ACC112 (cell line): ENCODE measurements at regions not wholly inside any gene's neighbourhood (a gene's known extent, or its start where the extent isn't known, plus 50 kb on each side); places are given as distances from the start of the nearest gene placed in this dataset.
"Not testable (repeated sequence)": the region's sequence is repeated elsewhere in the genome, so short reads cannot be mapped to it uniquely, and the experiment has no call there.

Experiments
- H2AFZ ChIP-seq: fragments of 200-600 bp; sonication (generic); one replicate; pipeline ENCODE4 v1.6.0; 2017; ENCODE audit warnings: antibody characterized with exemption, low read length; ENCODE audit not compliant: unreplicated experiment
- H3K27ac ChIP-seq: fragments of 200-600 bp; sonication (generic); 2 replicates; pipeline ENCODE4 v1.5.1; 2014; ENCODE audit warnings: low read depth, mild to moderate bottlenecking, antibody characterized with exemption, low read length, moderate library complexity
- H3K27me3 ChIP-seq: fragments of 200-600 bp; sonication (generic); 2 replicates; pipeline ENCODE4 v1.6.1; 2014; ENCODE audit warnings: mild to moderate bottlenecking, antibody characterized with exemption, low read length, moderate library complexity, mixed read lengths; ENCODE audit not compliant: insufficient read depth
- H3K36me3 ChIP-seq: fragments of 200-600 bp; sonication (generic); 2 replicates; pipeline ENCODE4 v1.6.1; 2016; ENCODE audit warnings: mild to moderate bottlenecking, antibody characterized with exemption, low read length, moderate library complexity, mixed read lengths; ENCODE audit not compliant: insufficient read depth
- H3K4me1 ChIP-seq: fragments of 200-600 bp; sonication (generic); one replicate; pipeline ENCODE4 v1.6.1; 2016; ENCODE audit warnings: low read length, mixed read lengths; ENCODE audit not compliant: insufficient read depth, unreplicated experiment, control insufficient read depth
- H3K4me3 ChIP-seq: fragments of 200-600 bp; sonication (generic); 2 replicates; pipeline ENCODE4 v1.5.1; 2014; ENCODE audit warnings: mild to moderate bottlenecking, low read depth, low read length
- H3K79me2 ChIP-seq: fragments of 200-600 bp; sonication (generic); one replicate; pipeline ENCODE4 v1.6.0; 2016; ENCODE audit warnings: low read length; ENCODE audit not compliant: control insufficient read depth, unreplicated experiment, insufficient read depth

DNA sequence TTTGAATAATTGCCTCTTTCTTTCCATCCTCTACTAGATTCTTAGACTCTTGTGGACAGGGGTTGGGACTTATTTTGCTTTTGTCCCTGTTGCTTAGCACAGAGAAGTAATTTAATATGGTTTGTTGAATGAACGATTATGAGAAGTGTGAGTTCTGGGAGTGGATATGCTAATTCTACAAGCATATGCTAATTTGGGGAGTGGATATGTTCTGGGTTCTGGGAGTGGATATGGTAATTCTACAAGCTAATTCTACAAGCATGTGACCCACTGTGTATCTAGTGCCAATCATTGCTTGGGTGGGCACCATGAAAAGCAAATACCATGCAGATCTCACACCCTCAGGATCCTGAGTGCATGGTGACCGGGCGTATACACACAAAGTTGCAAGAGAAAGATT lies 181.8 kb upstream of the IL12B start:
- H2AFZ ChIP-seq, result no peak overlapping the region
- no peaks in the 10 kb centered on the region for H3K79me2 ChIP-seq
- no peak overlapping the region for H3K4me3 ChIP-seq
- no peaks in the 10 kb centered on the region for H3K36me3 ChIP-seq
- H3K4me1 ChIP-seq, result peaks cover 24% of the 10 kb centered on the region
- no peaks in the 10 kb centered on the region for H3K27me3 ChIP-seq
- no peak overlapping the region for H3K27ac ChIP-seq

DNA sequence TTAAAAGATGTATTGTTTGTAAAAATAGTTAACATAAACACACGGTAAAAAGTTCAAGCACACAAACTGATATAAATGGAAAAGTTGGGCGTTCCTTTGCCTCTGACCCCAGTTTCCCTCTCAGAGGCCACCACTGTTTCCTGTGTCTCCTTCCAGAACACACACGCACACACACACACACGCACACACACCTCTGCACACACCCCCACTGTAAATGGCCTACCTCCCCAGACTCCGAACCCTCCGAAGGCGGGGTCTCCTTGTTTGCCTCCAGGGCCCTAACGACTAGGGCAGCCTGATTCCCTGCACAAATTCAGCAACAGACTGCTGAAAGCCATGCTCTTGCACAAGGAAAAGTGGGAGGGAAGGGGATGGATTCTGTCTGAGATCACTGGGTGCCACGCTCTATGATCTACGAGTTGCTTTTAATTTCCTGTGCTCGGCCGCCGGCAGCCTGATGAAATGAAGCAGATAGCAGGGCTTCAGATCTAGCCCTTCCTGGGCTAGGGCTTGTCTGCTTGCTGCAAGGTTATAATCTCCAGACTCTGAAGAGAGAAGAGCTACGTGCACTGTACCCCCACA lies 184.0 kb upstream of the IL12B start:
- Histone ChIP-seq H3K4me1 (peaks cover 31% of the 10 kb centered on the region), H3K27me3 (no peaks in the 10 kb centered on the region), H3K27ac (no peak overlapping the region), H3K79me2 (no peaks in the 10 kb centered on the region), H3K4me3 (no peak overlapping the region), H2AFZ (no peak overlapping the region), H3K36me3 (no peaks in the 10 kb centered on the region)

DNA sequence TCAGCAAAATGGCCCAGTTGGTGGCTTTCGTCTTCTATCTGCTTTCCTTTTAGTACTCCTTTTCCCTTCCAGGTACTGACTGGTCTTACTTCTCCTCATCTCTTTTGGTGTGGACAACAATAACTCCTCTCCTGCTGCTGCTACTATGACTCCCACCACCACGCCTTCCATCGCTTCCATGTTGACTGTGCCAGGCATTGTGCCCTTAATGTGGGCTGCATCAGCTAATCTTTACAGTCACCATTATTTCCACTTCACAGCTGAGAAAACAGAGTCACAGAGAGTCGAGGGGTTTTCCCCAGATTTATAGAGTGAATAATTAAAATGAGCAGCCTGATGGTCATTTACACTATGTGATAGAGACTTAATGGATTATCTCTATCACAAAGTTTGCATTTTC lies 184.9 kb upstream of the IL12B start:
- H3K27me3 ChIP-seq, result no peaks in the 10 kb centered on the region
- no peak overlapping the region for H2AFZ ChIP-seq
- H3K27ac ChIP-seq, result no peak overlapping the region
- H3K36me3 ChIP-seq, result no peaks in the 10 kb centered on the region
- no peak overlapping the region for H3K4me3 ChIP-seq
- peaks cover 31% of the 10 kb centered on the region for H3K4me1 ChIP-seq
- no peaks in the 10 kb centered on the region for H3K79me2 ChIP-seq

DNA sequence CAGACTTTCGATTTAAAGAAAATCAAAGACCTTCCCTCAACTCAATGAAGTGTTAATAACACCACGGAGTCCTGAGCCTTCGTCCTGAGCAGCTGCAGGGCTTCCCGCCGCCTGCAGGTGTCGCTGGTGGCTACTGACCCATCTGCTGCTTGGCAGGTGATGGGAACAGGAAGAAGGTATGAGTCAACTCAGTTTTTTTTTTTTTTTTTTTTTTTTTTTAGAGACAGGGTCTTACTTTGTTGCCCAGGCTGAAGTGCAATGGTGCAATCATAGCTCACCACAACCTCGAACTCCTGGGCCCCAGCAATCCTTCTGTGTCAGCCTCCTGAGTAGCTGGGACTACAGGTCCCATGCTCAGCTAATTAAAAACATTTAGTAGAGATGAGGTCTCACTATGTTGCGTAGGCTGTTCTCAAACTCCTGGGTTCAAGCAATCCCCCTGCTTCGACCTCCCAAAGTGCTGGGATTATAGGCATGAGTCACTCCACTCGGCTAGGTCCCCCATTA lies 185.7 kb upstream of the IL12B start:
- Histone ChIP-seq H3K4me1 (peaks cover 24% of the 10 kb centered on the region), H2AFZ (no peak overlapping the region), H3K27ac (no peak overlapping the region)

DNA sequence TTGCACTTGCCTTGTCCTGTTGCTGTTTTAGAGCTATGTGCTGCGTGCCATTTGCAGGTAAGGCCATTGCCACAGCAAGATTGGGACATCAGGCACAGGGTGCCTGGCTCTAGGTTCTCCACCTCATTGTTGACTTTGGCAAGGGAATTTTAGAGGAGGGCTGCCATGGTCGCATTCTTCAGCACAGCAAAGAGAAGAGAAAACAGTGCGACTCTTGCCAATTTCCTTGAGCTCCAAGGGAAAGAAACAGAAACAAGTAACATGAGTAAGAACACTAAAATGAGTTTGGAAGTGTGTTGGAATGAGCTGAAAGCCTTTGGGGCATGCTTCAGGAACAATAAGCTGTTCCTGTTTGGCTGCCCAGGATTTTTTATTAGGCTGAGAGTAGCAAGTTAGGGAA lies 188.1 kb upstream of the IL12B start:
- no peaks in the 10 kb centered on the region for H3K27me3 ChIP-seq
- no peaks in the 10 kb centered on the region for H3K79me2 ChIP-seq
- peaks cover 10% of the 10 kb centered on the region for H3K4me1 ChIP-seq
- no peaks in the 10 kb centered on the region for H3K36me3 ChIP-seq
- no peak overlapping the region for H2AFZ ChIP-seq
- H3K4me3 ChIP-seq, result no peak overlapping the region
- H3K27ac ChIP-seq, result no peak overlapping the region

More for the DNA sequence above, 185.7 kb upstream of the IL12B start:
- H3K4me3 ChIP-seq, result no peak overlapping the region
- H3K27me3 ChIP-seq, result no peaks in the 10 kb centered on the region
- H3K79me2 ChIP-seq, result no peaks in the 10 kb centered on the region
- H3K36me3 ChIP-seq, result no peaks in the 10 kb centered on the region

DNA sequence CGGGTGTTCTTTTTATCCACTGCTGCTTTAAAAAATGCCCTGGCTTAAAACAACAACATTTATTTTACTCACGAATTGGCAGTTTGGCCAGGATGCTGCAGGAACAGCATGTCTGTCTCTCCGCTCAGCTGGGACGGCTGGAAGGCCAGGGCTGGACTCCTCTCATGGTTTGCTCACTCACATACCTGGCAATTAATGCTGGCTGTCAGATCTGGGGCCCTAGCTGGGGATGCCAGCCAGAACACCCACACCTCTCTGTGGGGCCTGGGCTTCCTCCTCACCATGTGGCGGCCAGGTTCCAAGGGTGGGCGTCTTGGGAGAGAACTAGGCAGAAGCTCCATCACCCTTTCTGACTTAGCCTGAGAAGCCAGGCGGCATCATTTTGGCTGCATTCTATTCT lies 189.1 kb upstream of the IL12B start:
- no peak overlapping the region for H2AFZ ChIP-seq
- H3K27ac ChIP-seq, result no peak overlapping the region
- H3K4me3 ChIP-seq, result no peak overlapping the region

DNA sequence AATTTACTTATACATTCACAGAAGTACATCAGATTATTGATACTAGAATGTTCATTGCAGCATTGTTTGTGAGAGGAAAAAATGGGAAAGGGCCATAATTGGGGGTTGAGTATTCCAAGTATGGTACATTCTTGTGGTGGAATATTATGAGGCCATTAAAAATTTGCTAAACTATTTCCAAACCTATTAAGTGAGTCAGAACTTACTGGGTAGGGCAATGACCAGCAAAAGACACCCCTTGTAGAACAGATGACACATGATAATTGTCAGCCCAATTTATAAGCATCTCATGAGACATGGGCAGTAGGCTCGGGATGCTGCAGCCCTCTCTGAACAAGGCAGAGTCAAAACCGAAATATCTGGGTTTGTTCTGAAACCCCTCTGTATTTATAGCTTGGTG lies 192.6 kb upstream of the IL12B start:
- no peak overlapping the region for H2AFZ ChIP-seq
- H3K27me3 ChIP-seq, result no peaks in the 10 kb centered on the region
- H3K27ac ChIP-seq, result no peak overlapping the region
- peaks cover 10% of the 10 kb centered on the region for H3K4me1 ChIP-seq
- H3K4me3 ChIP-seq, result no peak overlapping the region
- H3K36me3 ChIP-seq, result no peaks in the 10 kb centered on the region
- no peaks in the 10 kb centered on the region for H3K79me2 ChIP-seq

More for the DNA sequence above, 189.1 kb upstream of the IL12B start:
- no peaks in the 10 kb centered on the region for H3K27me3 ChIP-seq
- H3K4me1 ChIP-seq, result peaks cover 10% of the 10 kb centered on the region
- H3K79me2 ChIP-seq, result no peaks in the 10 kb centered on the region
- no peaks in the 10 kb centered on the region for H3K36me3 ChIP-seq

DNA sequence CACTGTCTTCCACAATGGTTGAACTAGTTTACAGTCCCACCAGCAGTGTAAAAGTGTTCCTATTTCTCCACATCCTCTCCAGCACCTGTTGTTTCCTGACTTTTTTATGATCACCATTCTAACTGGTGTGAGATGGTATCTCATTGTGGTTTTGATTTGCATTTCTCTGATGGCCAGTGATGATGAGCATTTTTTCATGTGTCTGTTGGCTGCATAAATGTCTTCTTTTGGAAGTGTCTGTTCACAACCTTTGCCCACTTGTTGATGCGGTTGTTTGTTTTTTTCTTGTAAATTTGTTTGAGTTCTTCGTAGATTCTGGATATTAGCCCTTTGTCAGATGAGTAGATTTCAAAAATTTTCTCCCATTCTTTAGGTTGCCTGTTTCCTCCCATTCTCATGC lies 194.0 kb upstream of the IL12B start:
- not testable (repeated sequence) for H3K36me3 ChIP-seq, H3K27me3 ChIP-seq, H3K4me3 ChIP-seq, H3K4me1 ChIP-seq, H3K27ac ChIP-seq, H2AFZ ChIP-seq, H3K79me2 ChIP-seq

DNA sequence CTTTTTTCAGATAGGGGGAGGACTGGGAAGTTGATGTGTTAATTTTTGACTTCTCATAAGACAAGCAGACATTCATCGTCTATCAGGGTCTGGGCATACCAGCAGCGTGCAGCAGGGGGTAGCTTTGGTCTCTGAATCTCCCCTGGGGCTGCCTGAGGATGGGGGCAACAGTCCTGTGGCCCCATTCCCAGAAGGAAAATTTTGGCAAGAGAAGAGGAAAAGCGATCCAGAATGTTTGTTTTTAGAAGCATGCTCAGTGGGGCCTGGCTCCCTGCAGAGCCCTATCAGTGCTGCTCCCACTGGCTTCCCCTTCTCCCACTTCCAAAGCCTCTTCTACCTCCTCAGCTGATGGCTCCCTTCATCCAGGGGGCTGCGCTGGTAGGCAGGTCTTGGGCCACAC lies 194.8 kb upstream of the IL12B start:
- Histone ChIP-seq H3K36me3 (no peaks in the 10 kb centered on the region), H3K4me1 (no peaks in the 10 kb centered on the region), H2AFZ (no peak overlapping the region), H3K27me3 (no peaks in the 10 kb centered on the region), H3K27ac (no peak overlapping the region), H3K4me3 (no peak overlapping the region), H3K79me2 (no peaks in the 10 kb centered on the region)

DNA sequence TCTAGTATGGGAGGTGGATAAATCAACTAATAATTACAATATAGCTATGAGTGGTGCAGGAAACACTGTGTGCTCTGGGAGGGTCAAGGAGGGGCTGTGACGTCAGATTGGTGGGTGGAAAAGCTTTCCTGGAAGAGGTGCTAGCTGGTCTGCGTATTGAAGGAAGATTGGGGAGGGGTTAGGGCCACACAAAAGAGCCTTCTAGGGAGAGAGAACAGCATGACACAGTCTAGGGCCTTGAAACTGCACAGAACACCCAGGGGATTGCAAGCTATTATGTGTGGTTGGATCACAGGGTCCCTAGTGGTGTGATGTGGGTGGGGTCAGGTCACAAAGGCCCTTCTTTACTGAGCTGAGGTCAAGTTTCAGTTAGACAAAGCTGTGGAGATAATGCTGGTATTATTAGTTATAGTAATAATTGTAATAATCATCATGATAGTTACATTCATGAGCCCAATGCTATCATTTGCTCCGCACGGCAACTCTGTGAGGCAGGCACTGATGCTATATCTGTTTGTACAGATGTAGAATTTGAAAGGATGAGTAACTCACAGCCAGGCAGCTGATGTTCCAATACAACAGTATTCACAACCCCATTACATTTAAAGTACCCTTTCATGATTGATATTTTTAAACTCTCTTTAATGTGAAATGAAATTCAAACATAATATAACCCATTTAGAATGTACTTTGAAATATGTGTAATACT lies 197.4 kb upstream of the IL12B start:
- Histone ChIP-seq H3K36me3 (no peaks in the 10 kb centered on the region), H3K79me2 (no peaks in the 10 kb centered on the region), H3K27ac (no peak overlapping the region), H3K4me1 (no peaks in the 10 kb centered on the region), H3K27me3 (no peaks in the 10 kb centered on the region), H3K4me3 (no peak overlapping the region), H2AFZ (no peak overlapping the region)

DNA sequence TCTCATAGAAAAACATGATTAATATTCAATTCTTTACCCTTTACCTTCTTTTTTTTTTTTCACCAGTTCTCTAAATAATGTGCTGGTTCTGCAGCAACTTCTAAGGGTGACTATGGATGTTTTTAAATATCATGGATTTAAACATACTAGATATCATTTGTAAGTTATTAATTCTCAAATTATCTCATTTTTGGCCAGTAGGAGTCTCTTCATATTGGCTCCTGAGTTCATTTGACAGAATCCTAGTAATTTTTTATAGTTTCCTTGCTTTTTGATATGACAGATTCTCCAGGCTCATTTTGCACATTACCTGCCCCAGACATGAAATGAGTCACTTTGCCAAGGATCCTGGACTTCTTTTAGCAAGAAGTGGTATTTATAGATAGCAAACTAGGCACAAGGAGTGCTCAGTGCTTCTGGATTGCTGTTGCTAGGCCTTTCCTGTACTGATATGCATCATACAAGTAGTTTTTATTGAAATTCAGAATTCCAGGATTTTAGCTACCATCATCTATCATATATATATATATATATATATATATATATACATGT lies 201.3 kb upstream of the IL12B start:
- Histone ChIP-seq H3K27ac (no peak overlapping the region), H3K79me2 (no peaks in the 10 kb centered on the region), H2AFZ (no peak overlapping the region), H3K27me3 (no peaks in the 10 kb centered on the region), H3K4me3 (no peak overlapping the region), H3K4me1 (no peaks in the 10 kb centered on the region), H3K36me3 (no peaks in the 10 kb centered on the region)
